ENCODE measurements at regions not wholly inside any gene's neighbourhood (a gene's known extent, or its start where the extent isn't known, plus 50 kb on each side); places are given as distances from the start of the nearest gene placed in this dataset.
"Not testable (repeated sequence)": the region's sequence is repeated elsewhere in the genome, so short reads cannot be mapped to it uniquely, and the experiment has no call there.

- not testable (repeated sequence) for DNase-seq
These were observed 307.8 kb upstream of the NBPF12 start for GRCh38 chr1:146630302-146630701.

DNA sequence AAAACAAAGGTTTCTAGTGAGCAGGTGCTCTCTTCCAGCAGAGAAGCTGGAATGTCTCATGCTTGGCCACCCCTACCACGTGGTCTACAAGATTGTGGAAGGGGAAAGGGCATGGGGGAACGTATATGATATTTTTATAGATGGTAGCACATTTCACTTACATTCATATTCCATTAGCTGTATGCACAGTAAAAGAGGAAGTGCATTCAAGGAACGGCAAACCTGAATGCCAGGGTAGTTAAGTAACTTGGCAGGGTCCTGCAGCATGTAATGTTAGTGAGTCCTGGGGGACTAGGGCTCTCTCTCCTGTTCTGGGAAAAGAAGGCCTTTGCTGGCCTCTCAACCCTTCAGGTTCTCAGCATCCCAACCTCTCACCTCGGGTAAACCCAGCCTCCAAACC lies 319.5 kb upstream of the NBPF12 start:
- not testable (repeated sequence) for DNase-seq

DNA sequence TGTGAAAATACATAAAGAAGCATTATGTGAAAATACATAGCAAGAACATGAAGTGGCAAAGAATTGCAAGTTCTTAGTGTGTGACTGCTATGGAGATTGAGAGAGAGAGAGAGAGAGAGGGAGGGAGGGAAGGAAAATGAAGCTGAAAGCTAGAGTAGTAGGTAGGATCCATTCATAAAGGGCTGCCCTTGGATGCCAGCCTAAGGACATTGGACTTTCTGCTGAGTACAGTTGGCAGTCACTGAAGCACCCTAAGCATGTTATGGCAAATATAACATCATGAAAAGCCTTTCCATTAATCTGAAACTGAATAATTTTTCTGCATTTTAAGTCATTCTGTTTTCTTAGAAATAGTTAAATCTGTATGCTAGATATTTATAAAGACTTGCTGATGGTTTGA lies 333.4 kb upstream of the NBPF12 start:
- DNase-seq = not testable (repeated sequence)

GRCh38 chr1:146600720-146601307 lies 337.3 kb upstream of the NBPF12 start:
- DNase-seq = not testable (repeated sequence)

GRCh38 chr1:146599906-146600305 lies 338.2 kb upstream of the NBPF12 start:
- DNase-seq = not testable (repeated sequence)

GRCh38 chr1:146581229-146581628 lies 352.4 kb upstream of the NOTCH2NLA start:
- not testable (repeated sequence) for DNase-seq

DNA sequence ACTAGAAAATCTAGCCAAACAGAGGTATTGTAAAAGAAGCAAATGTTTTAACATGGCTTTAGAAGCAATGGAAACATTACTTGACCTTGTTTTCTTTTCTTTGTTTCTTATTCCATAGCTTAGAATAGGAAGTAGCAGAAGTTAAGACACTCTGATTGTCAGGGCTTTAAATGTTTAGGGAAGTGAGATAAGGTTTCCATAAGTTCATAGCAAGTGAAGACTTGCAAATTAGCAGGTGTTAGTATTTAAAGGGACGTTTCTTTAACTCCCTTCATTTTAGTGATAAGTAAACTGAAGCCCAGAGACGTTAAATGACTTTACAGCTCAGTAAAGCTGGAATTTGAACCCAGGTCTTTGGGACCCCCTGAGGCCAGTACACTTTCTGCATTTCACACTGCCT lies 338.7 kb upstream of the NOTCH2NLA start:
- DNase-seq = not testable (repeated sequence)

GRCh38 chr1:146558032-146558431 lies 329.2 kb upstream of the NOTCH2NLA start:
- not testable (repeated sequence) for DNase-seq

DNA sequence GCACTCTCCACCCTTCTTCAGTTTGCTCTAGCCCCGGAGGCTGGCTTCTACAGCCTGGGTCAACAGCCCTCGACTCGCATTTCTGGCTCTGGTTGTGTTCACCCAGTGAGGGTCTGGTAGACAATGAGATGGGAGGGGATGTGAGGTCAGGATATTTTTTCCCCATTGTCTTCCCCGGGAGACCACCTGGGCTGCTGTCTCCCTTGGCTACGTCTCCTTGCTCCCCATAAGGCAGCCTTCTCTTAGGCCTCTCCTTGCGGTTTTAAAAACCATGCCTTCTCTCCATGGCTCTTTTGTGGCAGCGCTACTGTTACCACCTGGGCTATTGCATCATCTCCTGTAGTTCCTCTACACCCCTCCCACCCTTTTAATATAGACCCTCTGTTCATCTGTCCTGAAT lies 327.6 kb upstream of the NOTCH2NLA start:
- DNase-seq = not testable (repeated sequence)

GRCh38 chr1:146552414-146552813 lies 323.6 kb upstream of the NOTCH2NLA start:
- DNase-seq = not testable (repeated sequence)

- not testable (repeated sequence) for DNase-seq
These were observed 319.9 kb upstream of the NOTCH2NLA start for GRCh38 chr1:146548684-146549083.

DNA sequence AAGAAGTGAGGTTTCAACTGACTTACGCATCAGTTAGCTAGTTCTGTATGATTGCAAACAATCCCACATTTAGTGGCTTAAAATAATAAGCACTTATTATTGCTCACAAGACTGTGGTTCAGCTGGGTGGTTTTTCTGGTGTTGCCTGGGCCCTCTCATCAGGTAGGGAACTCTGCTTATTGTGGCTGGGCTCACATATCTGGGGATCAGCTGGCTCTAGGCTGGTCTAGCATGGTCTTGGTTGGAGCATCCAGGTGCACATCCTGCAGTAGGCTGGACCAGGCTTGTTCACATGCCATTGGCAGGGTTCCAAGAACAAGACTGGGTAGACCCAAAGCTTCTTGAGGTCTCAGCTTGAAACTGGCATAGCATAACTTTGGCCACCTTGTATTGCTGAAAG lies 317.4 kb upstream of the NOTCH2NLA start:
- not testable (repeated sequence) for DNase-seq

- DNase-seq = not testable (repeated sequence)
These were observed 309.1 kb upstream of the NOTCH2NLA start for GRCh38 chr1:146537775-146538373.

- DNase-seq = not testable (repeated sequence)
These were observed 307.2 kb upstream of the NOTCH2NLA start for GRCh38 chr1:146536028-146536427.

GRCh38 chr1:146535575-146535974 lies 306.8 kb upstream of the NOTCH2NLA start:
- not testable (repeated sequence) for DNase-seq

DNA sequence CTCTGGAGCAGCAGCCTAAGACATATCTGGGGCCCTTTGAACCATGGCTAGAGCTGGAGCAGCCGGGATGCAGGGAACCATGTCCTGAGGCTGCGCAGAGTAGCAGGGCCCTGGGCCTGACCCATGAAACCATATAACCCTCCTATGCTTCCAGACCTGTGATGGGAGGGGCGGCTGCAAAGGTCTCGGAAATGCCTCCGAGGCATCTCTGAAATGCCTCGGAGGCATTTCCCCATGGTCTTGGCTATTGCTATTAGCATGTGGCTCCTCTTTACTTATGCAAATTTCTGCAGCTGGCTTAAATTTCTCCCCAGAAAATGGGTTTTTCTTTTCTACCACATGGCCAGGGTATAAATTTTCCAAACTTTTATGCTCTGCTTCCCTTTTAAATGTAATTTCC lies 302.1 kb upstream of the NOTCH2NLA start:
- DNase-seq = not testable (repeated sequence)

DNA sequence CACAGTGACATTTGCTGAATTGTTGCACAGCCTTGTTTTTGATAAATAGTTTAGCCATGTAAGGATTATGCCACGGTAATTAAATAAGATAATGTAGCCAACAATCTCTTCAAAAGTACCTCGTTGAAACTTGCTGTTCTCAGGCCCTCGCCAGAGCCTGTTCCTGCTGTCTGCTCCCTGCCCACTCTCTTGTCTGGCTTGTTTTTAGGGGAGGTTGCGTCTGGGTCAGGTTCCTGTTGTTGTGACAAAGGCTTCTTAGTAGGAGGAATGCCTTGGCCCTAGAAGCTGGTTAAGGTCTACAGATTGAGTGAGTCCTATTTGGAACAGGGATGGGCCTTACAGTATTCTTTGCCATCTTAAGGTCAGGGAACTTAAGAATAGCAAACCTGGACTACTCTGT lies 294.0 kb upstream of the NOTCH2NLA start:
- DNase-seq = not testable (repeated sequence)

DNA sequence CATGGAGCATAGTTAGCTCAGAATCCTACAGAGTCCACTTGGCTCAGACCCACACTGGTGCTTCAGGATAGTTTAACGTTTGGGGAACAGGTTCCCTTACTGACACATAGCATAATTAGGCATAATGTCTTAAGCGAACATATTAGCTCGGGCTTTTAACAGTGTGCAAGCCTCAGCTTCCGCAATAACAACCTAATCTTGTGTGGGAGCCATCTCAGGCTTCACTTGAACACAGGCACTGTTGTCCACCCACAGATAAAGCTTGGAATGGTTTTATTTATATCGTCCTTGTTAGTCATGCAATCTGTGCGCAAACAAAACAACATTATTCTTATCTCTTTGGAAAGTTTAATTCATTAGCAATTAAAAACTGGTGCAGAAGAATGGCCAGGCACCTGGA lies 293.5 kb upstream of the NOTCH2NLA start:
- not testable (repeated sequence) for DNase-seq

GRCh38 chr1:146521804-146522203 lies 293.0 kb upstream of the NOTCH2NLA start:
- DNase-seq = not testable (repeated sequence)

DNA sequence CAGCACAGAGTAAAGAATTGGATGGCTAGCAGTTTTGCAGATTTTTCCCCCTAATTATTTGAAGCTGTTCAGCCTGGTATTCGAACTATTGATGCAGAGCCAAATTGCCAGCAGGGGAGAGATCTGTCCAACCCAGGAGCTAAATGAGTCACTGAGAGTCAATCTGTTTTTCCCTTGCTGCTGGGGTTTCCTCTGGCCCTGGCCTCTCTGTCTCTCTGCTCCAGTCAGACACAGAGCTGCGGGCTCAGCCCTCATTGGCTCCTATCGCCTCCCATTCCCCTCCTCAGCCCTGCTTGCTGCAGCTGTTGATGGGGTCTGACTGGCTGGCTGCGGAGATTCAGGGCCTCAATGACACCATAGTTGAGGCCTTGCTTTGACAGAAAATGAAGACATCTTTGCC lies 284.9 kb upstream of the NOTCH2NLA start:
- not testable (repeated sequence) for DNase-seq

DNA sequence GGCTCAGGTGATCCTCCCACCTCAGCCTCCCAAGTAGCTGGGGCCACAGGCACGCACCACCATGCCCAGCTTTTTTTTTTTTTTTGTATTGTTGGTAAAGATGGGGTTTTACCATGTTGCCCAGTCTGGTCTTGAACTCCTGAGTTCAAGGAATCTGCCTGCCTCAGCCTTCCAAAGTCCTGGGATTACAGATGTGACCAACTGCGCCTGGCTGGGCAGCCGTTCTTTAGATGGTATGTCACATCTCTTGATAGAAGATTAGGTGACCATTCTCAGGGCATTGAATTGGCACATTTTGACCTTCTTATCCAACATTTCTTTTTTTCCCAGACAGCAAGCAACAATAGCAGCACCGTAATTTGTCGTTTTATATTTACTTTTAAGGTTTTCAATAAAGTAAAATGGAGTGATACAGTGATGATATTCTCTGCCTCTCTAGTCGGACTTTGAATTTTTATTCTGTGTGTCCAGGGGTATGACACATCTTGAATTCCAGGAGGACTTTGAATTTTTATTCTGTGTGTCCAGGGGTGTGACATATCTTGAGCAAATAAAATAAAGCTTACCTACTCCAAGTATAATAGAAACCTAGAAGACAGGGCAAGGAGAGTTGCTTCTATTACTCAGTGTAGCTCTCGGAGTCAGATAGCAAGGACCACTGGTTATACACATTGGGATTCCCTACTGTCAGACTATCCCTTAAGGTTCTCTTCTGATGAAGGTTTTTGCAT lies 282.4 kb upstream of the NOTCH2NLA start:
- not testable (repeated sequence) for DNase-seq

GRCh38 chr1:146510248-146510983 lies 281.6 kb upstream of the NOTCH2NLA start:
- DNase-seq = not testable (repeated sequence)

DNA sequence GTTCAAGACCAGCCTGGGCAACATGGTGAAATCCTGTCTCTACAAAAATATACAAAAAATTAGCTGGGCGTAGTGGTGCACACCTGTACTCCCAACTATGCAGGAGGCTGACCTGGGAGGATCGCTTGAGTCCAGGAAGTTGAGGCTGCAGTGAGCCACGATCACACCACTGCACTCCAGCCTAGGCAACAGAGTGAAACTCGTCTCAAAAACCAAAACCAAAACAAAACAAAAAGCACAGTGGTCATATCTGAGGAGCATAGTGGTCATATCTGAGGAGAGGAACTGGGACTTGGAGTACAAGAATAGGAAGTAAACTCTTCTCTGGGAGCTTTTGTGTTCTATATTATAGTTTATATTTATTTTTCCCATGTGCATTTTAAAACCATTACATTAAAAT lies 275.3 kb upstream of the NOTCH2NLA start:
- not testable (repeated sequence) for DNase-seq

Data from activated CD4-positive, CD25-positive, alpha-beta regulatory T cell (primary cell).